SK-N-SH treated with all-trans-retinoic acid at 6 μM for 48 hours (cell line): ENCODE measurements at regions not wholly inside any gene's neighbourhood (a gene's known extent, or its start where the extent isn't known, plus 50 kb on each side); places are given as distances from the start of the nearest gene placed in this dataset.
"Not testable (repeated sequence)": the region's sequence is repeated elsewhere in the genome, so short reads cannot be mapped to it uniquely, and the experiment has no call there.

Source experiments
- ATAC-seq: fragments of 200-7000 bp; cut with Tn5 transposase; 3 replicates; pipeline ENCODE4 v1.9.1; 2020; ENCODE audit warnings: mild to moderate bottlenecking, moderate library complexity
- ARNTL ChIP-seq: fragments of 450-650 bp; formaldehyde crosslinking; IDR thresholded peaks from 2 replicates; pipeline ENCODE4 v1.5.0; 2020; ENCODE audit warnings: low read depth, mild to moderate bottlenecking, moderate library complexity, borderline replicate concordance
- CREB5 ChIP-seq: fragments of 250-450 bp; sonication (Bioruptor Pico); IDR thresholded peaks from 2 replicates; pipeline ENCODE4 v1.5.1; 2020; ENCODE audit warnings: low read depth, mild to moderate bottlenecking, moderate library complexity
- CSDC2 ChIP-seq: fragments of 250-450 bp; sonication (Bioruptor Pico); IDR thresholded peaks from 2 replicates; pipeline ENCODE4 v1.5.0; 2020; ENCODE audit warnings: mild to moderate bottlenecking, moderate library complexity
- CSRNP3 ChIP-seq: fragments of 250-450 bp; sonication (Bioruptor Pico); IDR thresholded peaks from 2 replicates; pipeline ENCODE4 v1.5.1; 2021; ENCODE audit warnings: mild to moderate bottlenecking, moderate library complexity
- ESRRG ChIP-seq: fragments of 250-450 bp; sonication (Bioruptor Pico); IDR thresholded peaks from 2 replicates; pipeline ENCODE4 v1.6.1; 2021; ENCODE audit warnings: mild to moderate bottlenecking
- GLIS3 ChIP-seq: fragments of 250-450 bp; sonication (Bioruptor Pico); IDR thresholded peaks from 2 replicates; pipeline ENCODE4 v1.5.0; 2020; ENCODE audit warnings: mild to moderate bottlenecking, moderate library complexity
- ISL1 ChIP-seq: fragments of 250-450 bp; sonication (Bioruptor Pico); IDR thresholded peaks from 2 replicates; pipeline ENCODE4 v2.1.2; 2022; ENCODE audit warnings: mild to moderate bottlenecking, moderate library complexity
- OSR1 ChIP-seq: fragments of 250-450 bp; sonication (Bioruptor Pico); IDR thresholded peaks from 2 replicates; pipeline ENCODE4 v1.8.0; 2022; ENCODE audit warnings: moderate library complexity, mild to moderate bottlenecking, inconsistent platforms
- PATZ1 ChIP-seq: fragments of 250-450 bp; sonication (Bioruptor Pico); IDR thresholded peaks from 2 replicates; pipeline ENCODE4 v1.8.0; 2020; ENCODE audit warnings: mild to moderate bottlenecking, moderate library complexity, borderline replicate concordance
- POU6F1 ChIP-seq: fragments of 250-450 bp; sonication (Bioruptor Pico); IDR thresholded peaks from 2 replicates; pipeline ENCODE4 v1.8.0; 2021; ENCODE audit warnings: low read depth, mild to moderate bottlenecking, moderate library complexity, borderline replicate concordance
- RARB ChIP-seq: fragments of 250-450 bp; sonication (Bioruptor Pico); IDR thresholded peaks from 2 replicates; pipeline ENCODE4 v1.8.0; 2021; ENCODE audit warnings: mild to moderate bottlenecking, moderate library complexity
- TCF4 ChIP-seq: fragments of 250-450 bp; sonication (Bioruptor Pico); IDR thresholded peaks from 2 replicates; pipeline ENCODE4 v1.8.0; 2021; ENCODE audit warnings: mild to moderate bottlenecking, moderate library complexity, borderline replicate concordance
- TOX ChIP-seq: fragments of 250-450 bp; sonication (Bioruptor Pico); IDR thresholded peaks from 2 replicates; pipeline ENCODE4 v1.8.0; 2021; ENCODE audit warnings: mild to moderate bottlenecking, moderate library complexity, borderline replicate concordance
- TSHZ2 ChIP-seq: fragments of 250-450 bp; sonication (Bioruptor Pico); IDR thresholded peaks from 2 replicates; pipeline ENCODE4 v1.5.0; 2020; ENCODE audit warnings: mild to moderate bottlenecking, moderate library complexity
- ZC3H10 ChIP-seq: fragments of 250-450 bp; sonication (Bioruptor Pico); IDR thresholded peaks from 2 replicates; pipeline ENCODE4 v1.5.1; 2021; ENCODE audit warnings: mild to moderate bottlenecking, moderate library complexity
- ZFP3 ChIP-seq: fragments of 250-450 bp; sonication (Bioruptor Pico); IDR thresholded peaks from 2 replicates; pipeline ENCODE4 v1.5.0; 2020; ENCODE audit warnings: mild to moderate bottlenecking, moderate library complexity
- ZFP30 ChIP-seq: fragments of 450-650 bp; formaldehyde crosslinking; IDR thresholded peaks from 2 replicates; pipeline ENCODE4 v1.5.0; 2022; ENCODE audit warnings: mild to moderate bottlenecking, moderate library complexity
- ZNF565 ChIP-seq: fragments of 450-650 bp; formaldehyde crosslinking; conservative IDR thresholded peaks from 2 replicates; pipeline ENCODE4 v1.5.0; 2020; ENCODE audit warnings: low read depth, mild to moderate bottlenecking, moderate library complexity
- ZNF8 ChIP-seq: fragments of 450-650 bp; formaldehyde crosslinking; IDR thresholded peaks from 2 replicates; pipeline ENCODE4 v1.5.0; 2020; ENCODE audit warnings: mild to moderate bottlenecking, moderate library complexity

GRCh38 chr12:105446460-105446859 lies 116.0 kb downstream of the C12orf75 start:
- not testable (repeated sequence) for ATAC-seq

GRCh38 chr12:105449431-105449830 lies 118.9 kb downstream of the C12orf75 start:
- ATAC-seq = no peak
- TF ChIP-seq ESRRG (CRISPR knock-in tag) (no peak), GLIS3 (CRISPR knock-in tag) (no peak), PATZ1 (CRISPR knock-in tag) (no peak), ZFP30 (CRISPR knock-in tag) (no peak), ZNF8 (CRISPR knock-in tag) (no peak), TOX (CRISPR knock-in tag) (no peak), ZC3H10 (no peak), CSDC2 (no peak), CREB5 (CRISPR knock-in tag) (no peak), OSR1 (CRISPR knock-in tag) (no peak), TCF4 (CRISPR knock-in tag) (no peak)

- peak; percentile 63 for ATAC-seq
- TF ChIP-seq ISL1 (CRISPR knock-in tag) (no peak), ZC3H10 (no peak), ZFP30 (CRISPR knock-in tag) (no peak)
Measured at GRCh38 chr12:105451211-105451610, 120.7 kb downstream of the C12orf75 start.

- no peak for TF ChIP-seq TSHZ2 (CRISPR knock-in tag)
- TF ChIP-seq, all 23 proteins: peak for 0
- ATAC-seq = no peak
Measured at GRCh38 chr12:105451798-105452197, 121.3 kb downstream of the C12orf75 start.

- TF ChIP-seq ZFP30 (CRISPR knock-in tag) (no peak), ZC3H10 (no peak), POU6F1 (no peak), CSRNP3 (CRISPR knock-in tag) (no peak), RARB (CRISPR knock-in tag) (no peak)
- ATAC-seq = no peak; the same call in 1 of the 3 replicates
Measured at GRCh38 chr12:105453316-105453715, 122.8 kb downstream of the C12orf75 start.

GRCh38 chr12:105454688-105455087 lies 124.2 kb downstream of the C12orf75 start:
- TF ChIP-seq ZNF565 (CRISPR knock-in tag) (no peak), ISL1 (CRISPR knock-in tag) (no peak), ZFP3 (CRISPR knock-in tag) (no peak), GLIS3 (CRISPR knock-in tag) (no peak), CREB5 (CRISPR knock-in tag) (no peak), ARNTL (CRISPR knock-in tag) (no peak), OSR1 (CRISPR knock-in tag) (no peak), ZFP30 (CRISPR knock-in tag) (no peak), ZNF8 (CRISPR knock-in tag) (no peak), ESRRG (CRISPR knock-in tag) (no peak), CSDC2 (no peak), ZC3H10 (no peak), PATZ1 (CRISPR knock-in tag) (no peak)
- no peak for ATAC-seq
